Adrenal gland (tissue), 9 donors: ENCODE measurements at regions not wholly inside any gene's neighbourhood (a gene's known extent, or its start where the extent isn't known, plus 50 kb on each side); places are given as distances from the start of the nearest gene placed in this dataset.
A peak's percentile ranks its signal among the peaks of the same experiment; 100 is the strongest.

Experiments used
- DNase-seq, 7 donors: peaks; one replicate each; pipeline ENCODE4 v3.0.0-alpha.2; 2019 to 2020
- H3K27ac ChIP-seq, 5 donors: fragments of 200-600 bp; sonication (generic) in 4 of 5; 1 replicate in 3 of 5; 2 replicates in 2 of 5; pipeline versions ENCODE4 v1.5.1 to v1.8.0; 2016 to 2020; ENCODE audit warnings: mild to moderate bottlenecking in 1 of 5
- H3K27me3 ChIP-seq: fragments of 200-600 bp; 2 replicates; pipeline ENCODE4 v1.8.0; 2021
- H3K36me3 ChIP-seq, 2 donors: fragments of 200-600 bp; replicated peaks in 1 of 2; 1 replicate in 1 of 2; 2 replicates in 1 of 2; pipeline versions ENCODE4 v1.5.1 to v1.8.0; 2018 to 2022
- H3K4me1 ChIP-seq, 2 donors: fragments of 200-600 bp; replicated peaks in 1 of 2; 1 replicate in 1 of 2; 2 replicates in 1 of 2; pipeline versions ENCODE4 v1.5.1 to v1.8.0; 2018 to 2021
- H3K4me3 ChIP-seq, 4 donors: fragments of 200-600 bp; sonication (generic) in 3 of 4; one replicate each; pipeline ENCODE4 v1.5.1; 2016 to 2018
- H3K9me3 ChIP-seq, 3 donors: fragments of 200-600 bp; sonication (generic) in 1 of 3; replicated peaks in 1 of 3; 1 replicate in 2 of 3; 2 replicates in 1 of 3; pipeline versions ENCODE4 v1.5.1 to v1.8.0; 2016 to 2021
- POLR2A ChIP-seq, 2 donors: fragments of 450-650 bp; IDR thresholded peaks; one replicate each; pipeline ENCODE4 v1.6.1; 2017; ENCODE audit warnings: antibody characterized with exemption in 2 of 2, mild to moderate bottlenecking in 2 of 2, moderate library complexity in 1 of 2
- WGBS, 4 donors: extraction: QIAGEN DNeasy Blood & Tissue Kit in 2 of 4; methylation state at CpG; one replicate each; pipeline versions ENCODE4 v1.1.5 to v1.1.7; 2013 to 2017; 5-methylcytosine and 5-hydroxymethylcytosine counted together
- intact Hi-C, 2 donors: fragments of 100-400 bp; cut with DNase I; formaldehyde crosslinking; loops; one replicate each; pipeline versions ENCODE4 v1.14.1 to v1.15.0; 2022 to 2023
- TF ChIP-seq, protein P1 (sequence below), 6 experiments: fragments of 450-650 bp in 4 of 6; fragments of 200-600 bp in 2 of 6; sonication (generic) in 1 of 6; IDR thresholded peaks; 1 replicate in 5 of 6; 2 replicates in 1 of 6; pipeline versions ENCODE4 v1.5.1 to v1.8.0; 2016 to 2021; ENCODE audit warnings: antibody characterized with exemption in 6 of 6, mild to moderate bottlenecking in 2 of 6, moderate library complexity in 1 of 6
- donor health status: healthy with polysubstance abuse.
- donor health status: Bipolar disorder and iron deficiency.
- donor health status: DM: yes; HTN: yes; CAD: no.
- donor health status: DM: no; HTN: no; CAD: no.
- donor health status: DM: no; HTN: no; CAD: no.

DNA sequence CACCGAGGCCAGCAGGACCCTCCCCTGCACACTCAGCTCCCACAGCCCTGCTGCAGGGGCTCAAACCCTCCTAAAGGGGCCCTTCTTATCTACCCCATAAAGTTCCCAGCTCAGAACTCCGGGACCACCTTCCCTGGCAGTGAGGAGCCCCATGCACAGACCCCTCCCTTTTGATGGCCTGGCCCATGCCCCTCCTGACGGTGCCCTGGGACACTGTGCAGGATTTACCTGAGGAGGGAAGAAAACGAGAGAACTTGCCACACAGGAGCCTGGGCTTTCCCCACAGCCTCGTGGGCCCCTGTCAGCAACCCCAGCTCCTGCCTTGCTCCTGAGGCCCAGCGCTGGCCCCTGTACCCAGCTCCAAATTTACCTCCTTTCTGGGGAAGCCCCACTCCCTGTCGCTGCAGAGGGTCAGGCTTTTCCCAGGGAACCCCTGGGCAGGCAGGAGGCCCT, 206.3 kb upstream of the SALL3 start:
- TF ChIP-seq, protein P1, sequence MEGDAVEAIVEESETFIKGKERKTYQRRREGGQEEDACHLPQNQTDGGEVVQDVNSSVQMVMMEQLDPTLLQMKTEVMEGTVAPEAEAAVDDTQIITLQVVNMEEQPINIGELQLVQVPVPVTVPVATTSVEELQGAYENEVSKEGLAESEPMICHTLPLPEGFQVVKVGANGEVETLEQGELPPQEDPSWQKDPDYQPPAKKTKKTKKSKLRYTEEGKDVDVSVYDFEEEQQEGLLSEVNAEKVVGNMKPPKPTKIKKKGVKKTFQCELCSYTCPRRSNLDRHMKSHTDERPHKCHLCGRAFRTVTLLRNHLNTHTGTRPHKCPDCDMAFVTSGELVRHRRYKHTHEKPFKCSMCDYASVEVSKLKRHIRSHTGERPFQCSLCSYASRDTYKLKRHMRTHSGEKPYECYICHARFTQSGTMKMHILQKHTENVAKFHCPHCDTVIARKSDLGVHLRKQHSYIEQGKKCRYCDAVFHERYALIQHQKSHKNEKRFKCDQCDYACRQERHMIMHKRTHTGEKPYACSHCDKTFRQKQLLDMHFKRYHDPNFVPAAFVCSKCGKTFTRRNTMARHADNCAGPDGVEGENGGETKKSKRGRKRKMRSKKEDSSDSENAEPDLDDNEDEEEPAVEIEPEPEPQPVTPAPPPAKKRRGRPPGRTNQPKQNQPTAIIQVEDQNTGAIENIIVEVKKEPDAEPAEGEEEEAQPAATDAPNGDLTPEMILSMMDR (IDR thresholded peaks at IDR 0.05), result no peak
- TF ChIP-seq POLR2A (IDR thresholded peaks at IDR 0.05), result no peak
- no peak for DNase-seq
- H3K27me3 ChIP-seq, result no peaks in the 10 kb centered on the region

DNA sequence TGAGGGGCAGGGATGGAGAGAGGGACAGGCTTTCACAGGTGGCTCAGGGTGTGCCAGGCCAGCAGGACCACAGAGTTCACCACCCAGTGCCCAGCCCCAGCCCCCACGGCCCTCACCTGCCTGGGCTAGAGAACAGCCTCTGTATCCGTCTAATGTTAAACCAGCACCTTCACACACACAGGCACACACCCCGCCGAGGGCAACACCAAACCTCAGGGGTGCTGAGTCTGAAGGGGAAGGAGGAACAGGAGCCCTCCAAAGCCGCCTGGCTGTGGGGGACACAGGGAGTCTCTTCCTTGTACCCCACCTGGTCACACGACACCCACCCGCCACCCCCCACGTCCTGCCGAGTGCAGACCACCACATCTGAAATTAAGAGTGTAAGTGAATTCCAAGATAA, 205.8 kb upstream of the SALL3 start:
- no peaks in the 10 kb centered on the region for H3K9me3 ChIP-seq
- H3K36me3 ChIP-seq, result no peaks in the 10 kb centered on the region
- 65 to 79% (median 68%) methylated on average over 5 to 9 of the region's 9 CpGs for WGBS, 4 donors
- no peaks in the 10 kb centered on the region for H3K4me1 ChIP-seq
- no peaks in the 10 kb centered on the region for H3K27me3 ChIP-seq
- TF ChIP-seq, protein P1 (IDR thresholded peaks at IDR 0.05), result no peak
- TF ChIP-seq POLR2A (IDR thresholded peaks at IDR 0.05), result no peak
- no peak overlapping the region for H3K27ac ChIP-seq
- intact Hi-C loops, result no loop called here
- H3K4me3 ChIP-seq, result no peak overlapping the region
- DNase-seq, result no peak

More for the DNA sequence above, 206.3 kb upstream of the SALL3 start:
- no peaks in the 10 kb centered on the region for H3K36me3 ChIP-seq
- H3K4me3 ChIP-seq, result no peak overlapping the region
- no peak overlapping the region for H3K27ac ChIP-seq
- intact Hi-C loops, result no loop called here
- H3K4me1 ChIP-seq, result no peaks in the 10 kb centered on the region
- WGBS, 4 donors, result 49 to 80% (median 60%) methylated on average over 3 to 7 of the region's 7 CpGs
- no peaks in the 10 kb centered on the region for H3K9me3 ChIP-seq

DNA sequence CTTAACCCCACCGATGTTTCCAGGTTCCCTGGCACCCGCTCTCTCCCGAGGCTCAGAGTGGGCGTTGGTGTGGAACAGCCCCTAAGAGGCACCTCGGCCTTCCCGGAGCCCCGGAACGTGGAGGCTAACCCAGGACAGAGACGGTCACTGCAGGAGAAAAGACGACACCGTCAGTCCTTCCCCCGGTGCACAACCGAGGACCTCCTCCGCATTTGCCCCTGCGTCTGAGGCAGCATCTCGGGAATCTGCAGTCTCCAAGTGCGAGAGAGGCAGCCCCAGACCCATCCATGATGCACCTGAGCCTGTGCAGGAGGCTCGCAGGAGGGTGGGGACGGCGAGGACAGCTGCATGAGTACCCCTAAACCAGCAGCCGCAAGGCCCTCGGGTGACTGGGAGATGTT, 204.9 kb upstream of the SALL3 start:
- H3K9me3 ChIP-seq, result no peaks in the 10 kb centered on the region
- peak in 1 of 7 donors; percentile 5 for DNase-seq
- TF ChIP-seq, protein P1 (IDR thresholded peaks at IDR 0.05), result no peak
- no peak for TF ChIP-seq POLR2A (IDR thresholded peaks at IDR 0.05)
- H3K27ac ChIP-seq, result no peak overlapping the region
- 78 to 89% (median 84%) methylated on average over 12 to 22 of the region's 22 CpGs for WGBS, 4 donors
- intact Hi-C loops, result no loop called here
- no peaks in the 10 kb centered on the region for H3K4me1 ChIP-seq
- no peaks in the 10 kb centered on the region for H3K27me3 ChIP-seq
- H3K4me3 ChIP-seq, result no peak overlapping the region
- H3K36me3 ChIP-seq, result no peaks in the 10 kb centered on the region

DNA sequence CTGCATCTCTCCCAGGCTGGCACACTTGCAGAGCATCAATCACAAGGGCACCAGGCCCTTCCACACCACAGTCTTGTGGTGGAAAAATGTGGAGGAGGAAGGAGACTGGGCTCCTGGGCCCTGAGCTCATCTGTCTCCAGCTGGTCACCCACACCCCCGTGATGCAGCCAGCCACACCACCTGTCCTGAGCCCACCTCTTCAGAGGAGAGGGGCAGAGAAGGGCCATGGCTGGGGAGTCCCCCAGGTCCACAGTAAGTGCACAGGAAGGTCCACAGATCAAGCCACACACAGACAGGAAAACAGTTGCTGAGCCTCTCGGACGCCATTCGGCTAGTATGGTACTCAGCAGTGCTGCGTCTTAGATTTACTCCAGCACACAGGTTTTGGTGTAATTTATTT, 203.5 kb upstream of the SALL3 start:
- WGBS, 4 donors, result 81 to 100% (median 84%) methylated on average over 4 to 5 of the region's 5 CpGs
- intact Hi-C loops, result no loop called here
- Histone ChIP-seq H3K4me3 (no peak overlapping the region), H3K9me3 (no peaks in the 10 kb centered on the region), H3K27me3 (no peaks in the 10 kb centered on the region), H3K27ac (no peak overlapping the region), H3K4me1 (no peaks in the 10 kb centered on the region), H3K36me3 (no peaks in the 10 kb centered on the region)
- DNase-seq, result peak in 1 of 7 donors; percentile 14
- no peak for TF ChIP-seq POLR2A (IDR thresholded peaks at IDR 0.05)
- TF ChIP-seq, protein P1 (IDR thresholded peaks at IDR 0.05), result no peak
